H1 (cell line): ENCODE measurements at regions not wholly inside any gene's neighbourhood (a gene's known extent, or its start where the extent isn't known, plus 50 kb on each side); places are given as distances from the start of the nearest gene placed in this dataset.

Source experiments
- CTCF ChIA-PET: fragments of 300-600 bp; sonication (Branson Sonifier 250); formaldehyde crosslinking; loops from one replicate; lab custom pipeline; 2021; ENCODE audit not compliant: partially characterized antibody; lab: Charles Lee
- POLR2A ChIA-PET: fragments of 300-600 bp; sonication (Branson Sonifier 250); formaldehyde crosslinking; loops from one replicate; lab custom pipeline; 2021; ENCODE audit warnings: inconsistent platforms; ENCODE audit not compliant: partially characterized antibody; lab: Charles Lee
- DNase-seq, 2 experiments: peaks; one replicate each; pipeline versions ENCODE4 v3.0.0 to v3.0.0-alpha.2; 2010 to 2022; ENCODE audit warnings: low spot score in 2 of 2, low read depth in 1 of 2, mixed read lengths in 1 of 2
- FAIRE-seq: peaks from 2 replicates; lab custom pipeline; 2011; peaks lifted over from hg19 to GRCh38; lab: Jason Lieb, UNC
- H2AFZ ChIP-seq: 2 replicates; pipeline ENCODE4 v1.8.1; 2012; ENCODE audit warnings: low read length, inconsistent platforms
- H2AK5ac ChIP-seq: 2 replicates; pipeline ENCODE4 v1.6.1; 2013; ENCODE audit warnings: low read depth, low read length
- H2BK120ac ChIP-seq: replicated peaks from 2 replicates; pipeline ENCODE3; 2013; ENCODE audit warnings: low read depth, low read length, inconsistent platforms
- H2BK12ac ChIP-seq: 2 replicates; pipeline ENCODE4 v1.6.1; 2013; ENCODE audit warnings: low read depth, low read length
- H2BK15ac ChIP-seq: 2 replicates; pipeline ENCODE4 v1.6.1; 2013; ENCODE audit warnings: low read length
- H2BK20ac ChIP-seq: 2 replicates; pipeline ENCODE4 v1.6.1; 2013; ENCODE audit warnings: low read length
- H2BK5ac ChIP-seq: 2 replicates; pipeline ENCODE4 v1.6.1; 2013; ENCODE audit warnings: low read depth, low read length
- H3K14ac ChIP-seq: 2 replicates; pipeline ENCODE4 v1.6.1; 2013; ENCODE audit warnings: inconsistent platforms; ENCODE audit not compliant: insufficient read length
- H3K18ac ChIP-seq: 2 replicates; pipeline ENCODE4 v1.6.1; 2013; ENCODE audit warnings: low read length; ENCODE audit errors: extremely low read depth
- H3K23ac ChIP-seq: 2 replicates; pipeline ENCODE4 v1.6.1; 2013; ENCODE audit warnings: inconsistent platforms; ENCODE audit not compliant: insufficient read length
- H3K23me2 ChIP-seq: 2 replicates; pipeline ENCODE4 v1.6.1; 2013; ENCODE audit warnings: low read depth, low read length
- H3K27ac ChIP-seq: 2 replicates; pipeline ENCODE4 v1.6.1; 2011; ENCODE audit warnings: low read depth, low read length, inconsistent platforms
- H3K27me3 ChIP-seq, 4 experiments: replicated peaks in 1 of 4; 1 replicate in 1 of 4; 2 replicates in 3 of 4; pipeline versions ENCODE4 v1.6.1 to v1.8.1; 2011 to 2013; ENCODE audit warnings: low read length in 3 of 4, mild to moderate bottlenecking in 3 of 4, inconsistent platforms in 2 of 4, mixed read lengths in 2 of 4, moderate library complexity in 1 of 4; ENCODE audit not compliant: control insufficient read depth in 3 of 4, insufficient read depth in 3 of 4; ENCODE audit errors: extremely low read depth in 1 of 4
- H3K36me3 ChIP-seq, 4 experiments: 2 replicates each; pipeline versions ENCODE4 v1.6.1 to v1.8.1; 2011 to 2013; ENCODE audit warnings: mild to moderate bottlenecking in 4 of 4, low read length in 3 of 4, moderate library complexity in 2 of 4, control low read depth in 1 of 4, inconsistent platforms in 1 of 4; ENCODE audit not compliant: insufficient read depth in 4 of 4, control insufficient read depth in 2 of 4
- H3K4ac ChIP-seq: replicated peaks from 2 replicates; pipeline ENCODE3; 2013; ENCODE audit warnings: low read length, low read depth, mixed read lengths, inconsistent platforms; ENCODE audit not compliant: insufficient read length
- H3K4me1 ChIP-seq, 4 experiments: replicated peaks in 1 of 4; 1 replicate in 1 of 4; 2 replicates in 3 of 4; pipeline versions ENCODE4 v1.6.1 to v1.8.1; 2011 to 2013; ENCODE audit warnings: low read length in 3 of 4, inconsistent platforms in 2 of 4, mixed read lengths in 1 of 4; ENCODE audit not compliant: insufficient read depth in 4 of 4, control insufficient read depth in 3 of 4
- H3K4me2 ChIP-seq, 2 experiments: 2 replicates each; pipeline versions ENCODE4 v1.6.1 to v1.8.1; 2011 to 2013; ENCODE audit warnings: low read depth in 2 of 2, low read length in 2 of 2, control low read depth in 1 of 2, inconsistent platforms in 1 of 2, mild to moderate bottlenecking in 1 of 2; ENCODE audit not compliant: insufficient read depth in 1 of 2
- H3K4me3 ChIP-seq, 4 experiments: fragments of 200-600, 300-600 bp in 1 of 4; sonication (generic), shearing (Covaris generic), sonication (Bioruptor Twin) in 1 of 4; 2 replicates each; pipeline versions ENCODE4 v1.5.1 to v1.8.1; 2011 to 2016; ENCODE audit warnings: low read length in 4 of 4, low read depth in 3 of 4, control low read depth in 2 of 4, inconsistent platforms in 2 of 4, mild to moderate bottlenecking in 2 of 4, mixed read lengths in 1 of 4, moderate library complexity in 1 of 4; ENCODE audit not compliant: insufficient read depth in 2 of 4; ENCODE audit errors: extremely low read depth in 1 of 4
- H3K56ac ChIP-seq: replicated peaks from 2 replicates; pipeline ENCODE3; 2013; ENCODE audit warnings: low read depth, mild to moderate bottlenecking, mixed read lengths, low read length, inconsistent platforms; ENCODE audit not compliant: insufficient read length
- H3K79me1 ChIP-seq: 2 replicates; pipeline ENCODE4 v1.6.1; 2013; ENCODE audit warnings: low read depth, low read length, control low read depth
- H3K79me2 ChIP-seq, 2 experiments: 2 replicates each; pipeline versions ENCODE4 v1.6.1 to v1.8.1; 2012 to 2013; ENCODE audit warnings: low read length in 2 of 2, mild to moderate bottlenecking in 2 of 2, inconsistent platforms in 1 of 2; ENCODE audit not compliant: insufficient read depth in 2 of 2, control insufficient read depth in 1 of 2
- H3K9ac ChIP-seq, 4 experiments: replicated peaks in 1 of 4; 1 replicate in 1 of 4; 2 replicates in 3 of 4; pipeline versions ENCODE4 v1.6.1 to v1.8.1; 2011 to 2013; ENCODE audit warnings: low read depth in 3 of 4, low read length in 3 of 4, control low read depth in 2 of 4, mild to moderate bottlenecking in 2 of 4, moderate library complexity in 2 of 4, inconsistent platforms in 1 of 4; ENCODE audit errors: extremely low read depth in 1 of 4
- H3K9me3 ChIP-seq, 2 experiments: 2 replicates each; pipeline versions ENCODE4 v1.6.1 to v1.8.1; 2012 to 2013; ENCODE audit warnings: mild to moderate bottlenecking in 2 of 2, moderate library complexity in 2 of 2, control low read depth in 1 of 2, inconsistent platforms in 1 of 2, low read depth in 1 of 2, low read length in 1 of 2, mixed read lengths in 1 of 2; ENCODE audit not compliant: insufficient read depth in 2 of 2
- H4K20me1 ChIP-seq, 2 experiments: replicated peaks in 1 of 2; 2 replicates each; pipeline versions ENCODE3 to v1.8.1; 2011 to 2013; ENCODE audit warnings: inconsistent platforms in 2 of 2, low read length in 2 of 2, mild to moderate bottlenecking in 1 of 2; ENCODE audit not compliant: insufficient read depth in 2 of 2, control insufficient read depth in 1 of 2
- H4K5ac ChIP-seq: 2 replicates; pipeline ENCODE4 v1.6.1; 2013; ENCODE audit warnings: low read length, low read depth, mixed read lengths, inconsistent platforms; ENCODE audit not compliant: insufficient read length
- H4K8ac ChIP-seq: 2 replicates; pipeline ENCODE4 v1.8.0; 2013; ENCODE audit warnings: mild to moderate bottlenecking, moderate library complexity, low read length, inconsistent platforms; ENCODE audit not compliant: insufficient read depth; ENCODE audit errors: extremely low read depth
- H4K91ac ChIP-seq: replicated peaks from 2 replicates; pipeline ENCODE3; 2013; ENCODE audit warnings: low read length, mixed read lengths, inconsistent platforms; ENCODE audit not compliant: insufficient read length
- HDAC2 ChIP-seq, 2 experiments: fragments of 300-600 bp in 1 of 2; sonication (generic) in 1 of 2; IDR thresholded peaks; 2 replicates each; pipeline ENCODE4 v1.6.1; 2011 to 2012; ENCODE audit warnings: low read depth in 2 of 2, low read length in 2 of 2, mild to moderate bottlenecking in 2 of 2, moderate library complexity in 2 of 2, borderline replicate concordance in 1 of 2, inconsistent platforms in 1 of 2

DNA sequence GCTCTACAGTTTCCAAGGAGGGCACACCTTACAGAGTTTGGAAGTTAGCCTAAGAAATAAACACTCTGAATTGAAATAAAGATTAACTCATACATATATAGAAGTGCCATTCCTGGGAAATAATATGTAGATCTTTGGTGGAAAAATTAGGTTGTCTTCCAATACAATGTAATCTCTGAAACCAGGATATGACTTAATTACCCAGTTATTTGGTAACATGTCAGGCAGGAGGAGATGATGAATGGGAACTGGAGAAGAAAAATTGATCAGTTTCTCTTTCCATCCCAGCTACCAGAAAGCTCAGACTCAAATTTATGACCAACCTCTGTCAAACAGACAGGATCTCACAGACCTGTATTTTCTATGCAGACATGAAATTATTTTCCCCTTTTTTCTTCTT, 215.2 kb upstream of the SNX2 start:
- POLR2A ChIA-PET: no interaction called here
- Histone ChIP-seq H2BK120ac (no peak overlapping the region), H3K9me3 (no peaks in the 10 kb centered on the region), H4K5ac (no peak overlapping the region), H3K23me2 (no peaks in the 10 kb centered on the region), H2BK5ac (no peak overlapping the region), H3K79me2 (no peaks in the 10 kb centered on the region), H3K4me1 (no peaks in the 10 kb centered on the region), H3K14ac (no peak overlapping the region), H2BK15ac (no peak overlapping the region), H3K23ac (no peak overlapping the region), H3K56ac (no peak overlapping the region), H2BK20ac (no peak overlapping the region), H3K9ac (no peak overlapping the region), H3K79me1 (no peaks in the 10 kb centered on the region), H4K8ac (no peak overlapping the region), H2BK12ac (no peak overlapping the region), H3K27me3 (no peaks in the 10 kb centered on the region), H3K36me3 (no peaks in the 10 kb centered on the region), H3K4me3 (no peak overlapping the region), H4K20me1 (no peaks in the 10 kb centered on the region), H3K4ac (no peak overlapping the region), H3K27ac (no peak overlapping the region), H4K91ac (no peak overlapping the region), H3K4me2 (no peak overlapping the region), H2AFZ (no peak overlapping the region), H2AK5ac (no peak overlapping the region), H3K18ac (no peak overlapping the region)
- CTCF ChIA-PET: no interaction called here
- DNase-seq (no peak), FAIRE-seq (no peak)
- no peak for TF ChIP-seq HDAC2 (IDR thresholded peaks at IDR 0.05; ENCODE audit: borderline replicate concordance in 1 of 2, low read depth in 2 of 2, low read length in 2 of 2)
